ENCODE measurements at regions not wholly inside any gene's neighbourhood (a gene's known extent, or its start where the extent isn't known, plus 50 kb on each side); places are given as distances from the start of the nearest gene placed in this dataset.

- H3K79me2 ChIP-seq (ENCODE audit: control insufficient read depth, low read length), result peaks cover 6% of the 10 kb centered on the region
- H3K4me2 ChIP-seq (ENCODE audit: low read length), result peak overlapping the region; percentile 79
- H3K4me1 ChIP-seq (ENCODE audit: control insufficient read depth, low read length), result peaks cover 44% of the 10 kb centered on the region
- no peaks in the 10 kb centered on the region for H3K27me3 ChIP-seq (ENCODE audit: control insufficient read depth, low read length)
- H3K27ac ChIP-seq (ENCODE audit: low read depth, low read length), result peak overlapping the region; percentile 95
- TF ChIP-seq CTCF (IDR thresholded peaks at IDR 0.05; ENCODE audit: low read depth, low read length, poor library complexity, severe bottlenecking) (no peak), EZH2phosphoT487 (IDR thresholded peaks at IDR 0.05; ENCODE audit: borderline replicate concordance, low read length) (no peak)
- peak overlapping the region; percentile 94 for H3K4me3 ChIP-seq (ENCODE audit: low read length)
- H3F3A ChIP-seq (ENCODE audit: control insufficient read depth, insufficient read depth), result peaks cover 42% of the 10 kb centered on the region
- no peaks in the 10 kb centered on the region for H3K9me2 ChIP-seq (replicated peaks; ENCODE audit: control insufficient read depth, low read length)
- H3K36me3 ChIP-seq (ENCODE audit: control insufficient read depth, low read length), result peaks cover 24% of the 10 kb centered on the region
- H4K20me1 ChIP-seq (ENCODE audit: control insufficient read depth, insufficient read depth, low read depth, low read length), result no peaks in the 10 kb centered on the region
- no peaks in the 10 kb centered on the region for H3K9me3 ChIP-seq (ENCODE audit: control insufficient read depth, insufficient read depth, low read length)
Observed at GRCh38 chr6:26194329-26194701, 107.1 kb downstream of the HFE start.

- peaks cover 6% of the 10 kb centered on the region for H3K79me2 ChIP-seq (ENCODE audit: control insufficient read depth, low read length)
- H3K9me2 ChIP-seq (replicated peaks; ENCODE audit: control insufficient read depth, low read length), result no peaks in the 10 kb centered on the region
- peaks cover 24% of the 10 kb centered on the region for H3K36me3 ChIP-seq (ENCODE audit: control insufficient read depth, low read length)
- no peaks in the 10 kb centered on the region for H3K9me3 ChIP-seq (ENCODE audit: control insufficient read depth, insufficient read depth, low read length)
- peaks cover 48% of the 10 kb centered on the region for H3F3A ChIP-seq (ENCODE audit: control insufficient read depth, insufficient read depth)
- H3K27ac ChIP-seq (ENCODE audit: low read depth, low read length), result peak overlapping the region; percentile 95
- H3K4me1 ChIP-seq (ENCODE audit: control insufficient read depth, low read length), result peaks cover 44% of the 10 kb centered on the region
- H3K4me2 ChIP-seq (ENCODE audit: low read length), result peak overlapping the region; percentile 79
- H3K27me3 ChIP-seq (ENCODE audit: control insufficient read depth, low read length), result no peaks in the 10 kb centered on the region
- TF ChIP-seq CTCF (IDR thresholded peaks at IDR 0.05; ENCODE audit: low read depth, low read length, poor library complexity, severe bottlenecking) (no peak), EZH2phosphoT487 (IDR thresholded peaks at IDR 0.05; ENCODE audit: borderline replicate concordance, low read length) (no peak)
- H4K20me1 ChIP-seq (ENCODE audit: control insufficient read depth, insufficient read depth, low read depth, low read length), result no peaks in the 10 kb centered on the region
- peak overlapping the region; percentile 94 for H3K4me3 ChIP-seq (ENCODE audit: low read length)
Observed at GRCh38 chr6:26194816-26195375, 107.7 kb downstream of the HFE start.

- H3K4me2 ChIP-seq (ENCODE audit: low read length), result peak overlapping the region; percentile 79
- no peaks in the 10 kb centered on the region for H3K9me3 ChIP-seq (ENCODE audit: control insufficient read depth, insufficient read depth, low read length)
- peaks cover 24% of the 10 kb centered on the region for H3K36me3 ChIP-seq (ENCODE audit: control insufficient read depth, low read length)
- H3F3A ChIP-seq (ENCODE audit: control insufficient read depth, insufficient read depth), result peaks cover 50% of the 10 kb centered on the region
- peaks cover 44% of the 10 kb centered on the region for H3K4me1 ChIP-seq (ENCODE audit: control insufficient read depth, low read length)
- peak overlapping the region; percentile 94 for H3K4me3 ChIP-seq (ENCODE audit: low read length)
- TF ChIP-seq CTCF (IDR thresholded peaks at IDR 0.05; ENCODE audit: low read depth, low read length, poor library complexity, severe bottlenecking) (no peak), EZH2phosphoT487 (IDR thresholded peaks at IDR 0.05; ENCODE audit: borderline replicate concordance, low read length) (no peak)
- H3K27me3 ChIP-seq (ENCODE audit: control insufficient read depth, low read length), result no peaks in the 10 kb centered on the region
- H3K9me2 ChIP-seq (replicated peaks; ENCODE audit: control insufficient read depth, low read length), result no peaks in the 10 kb centered on the region
- peaks cover 6% of the 10 kb centered on the region for H3K79me2 ChIP-seq (ENCODE audit: control insufficient read depth, low read length)
- peak overlapping the region; percentile 95 for H3K27ac ChIP-seq (ENCODE audit: low read depth, low read length)
- H4K20me1 ChIP-seq (ENCODE audit: control insufficient read depth, insufficient read depth, low read depth, low read length), result no peaks in the 10 kb centered on the region
Observed at GRCh38 chr6:26195376-26195923, 108.2 kb downstream of the HFE start.
